NCI-H446 (cell line): ENCODE measurements at regions not wholly inside any gene's neighbourhood (a gene's known extent, or its start where the extent isn't known, plus 50 kb on each side); places are given as distances from the start of the nearest gene placed in this dataset.
"Not testable (repeated sequence)": the region's sequence is repeated elsewhere in the genome, so short reads cannot be mapped to it uniquely, and the experiment has no call there.

ENCODE experiments used
- DNase-seq, 2 experiments: peaks; one replicate each; lab custom pipeline; 2025; lab: John Stamatoyannopoulos, UW

GRCh38 chr6:153424719-153425400, 293.8 kb upstream of the RGS17 start:
- DNase-seq = no peak

- no peak for DNase-seq
Measured at GRCh38 chr6:153412519-153412918, 281.4 kb upstream of the RGS17 start.

GRCh38 chr6:153411070-153411648, 280.1 kb upstream of the RGS17 start:
- no peak for DNase-seq

GRCh38 chr6:153405931-153406330, 274.8 kb upstream of the RGS17 start:
- DNase-seq = no peak

GRCh38 chr6:153401751-153402150, 270.7 kb upstream of the RGS17 start:
- DNase-seq = no peak

GRCh38 chr6:153392156-153392555, 261.1 kb upstream of the RGS17 start:
- DNase-seq = no peak

- no peak for DNase-seq
Measured at GRCh38 chr6:153373869-153374268, 242.8 kb upstream of the RGS17 start.

GRCh38 chr6:153368131-153368530, 237.0 kb upstream of the RGS17 start:
- no peak for DNase-seq

- no peak for DNase-seq
Measured at GRCh38 chr6:153367021-153367420, 235.9 kb upstream of the RGS17 start.

- no peak for DNase-seq
Measured at GRCh38 chr6:153357391-153357790, 226.3 kb upstream of the RGS17 start.

- DNase-seq = no peak
Measured at GRCh38 chr6:153340568-153340967, 209.5 kb upstream of the RGS17 start.

- no peak for DNase-seq
Measured at GRCh38 chr6:153334121-153334520, 203.0 kb upstream of the RGS17 start.

GRCh38 chr6:153331221-153331620, 200.1 kb upstream of the RGS17 start:
- not testable (repeated sequence) for DNase-seq

- DNase-seq = no peak
Measured at GRCh38 chr6:153328194-153328593, 197.1 kb upstream of the RGS17 start.

GRCh38 chr6:153325661-153326060, 194.6 kb upstream of the RGS17 start:
- no peak for DNase-seq

GRCh38 chr6:153312634-153313033, 181.6 kb upstream of the RGS17 start:
- peak in 1 of 2 experiments; percentile 2 for DNase-seq

- DNase-seq = no peak
Measured at GRCh38 chr6:153309651-153310050, 178.6 kb upstream of the RGS17 start.

- no peak for DNase-seq
Measured at GRCh38 chr6:153302133-153302532, 171.1 kb upstream of the RGS17 start.

- no peak for DNase-seq
Measured at GRCh38 chr6:153301602-153302001, 170.5 kb upstream of the RGS17 start.

GRCh38 chr6:153282456-153282855, 151.4 kb upstream of the RGS17 start:
- not testable (repeated sequence) for DNase-seq

GRCh38 chr6:153275997-153276396, 144.9 kb upstream of the RGS17 start:
- DNase-seq = no peak

- DNase-seq = no peak
Measured at GRCh38 chr6:153272201-153272980, 141.3 kb upstream of the RGS17 start.

- DNase-seq = no peak
Measured at GRCh38 chr6:153263489-153263888, 132.4 kb upstream of the RGS17 start.
